HT1080 (cell line): ENCODE measurements at regions not wholly inside any gene's neighbourhood (a gene's known extent, or its start where the extent isn't known, plus 50 kb on each side); places are given as distances from the start of the nearest gene placed in this dataset.

Source experiments
- DNase-seq: peaks from one replicate; pipeline ENCODE4 v3.0.0-alpha.2; 2015; ENCODE audit warnings: low read depth

DNA sequence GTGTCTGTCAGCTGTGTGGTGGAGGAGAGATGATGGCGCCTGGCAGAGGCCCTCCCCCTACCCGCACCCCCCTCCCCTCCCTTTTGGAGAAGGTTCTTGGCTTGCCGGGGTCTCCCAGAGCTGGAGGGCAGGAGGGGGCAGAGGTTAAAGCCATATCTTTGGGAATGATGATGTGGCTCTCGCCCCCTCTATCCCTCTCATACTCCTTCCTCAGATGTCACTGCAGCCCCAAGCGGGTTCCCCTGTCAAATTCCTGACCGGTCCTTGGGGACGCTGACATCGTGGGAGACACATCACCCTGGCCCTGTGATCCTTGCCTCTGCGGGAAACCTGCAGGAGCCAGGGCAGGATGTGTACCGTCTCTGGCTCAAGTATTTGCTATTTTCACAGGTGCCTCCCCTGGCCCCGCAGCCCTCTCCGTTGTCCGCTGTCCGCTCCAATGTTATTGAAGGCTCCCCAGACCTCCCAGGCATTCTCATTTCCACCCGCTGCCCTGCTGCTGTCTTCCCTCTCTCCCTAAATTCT, 109.5 kb downstream of the FOXD1 start:
- no peak for DNase-seq

DNA sequence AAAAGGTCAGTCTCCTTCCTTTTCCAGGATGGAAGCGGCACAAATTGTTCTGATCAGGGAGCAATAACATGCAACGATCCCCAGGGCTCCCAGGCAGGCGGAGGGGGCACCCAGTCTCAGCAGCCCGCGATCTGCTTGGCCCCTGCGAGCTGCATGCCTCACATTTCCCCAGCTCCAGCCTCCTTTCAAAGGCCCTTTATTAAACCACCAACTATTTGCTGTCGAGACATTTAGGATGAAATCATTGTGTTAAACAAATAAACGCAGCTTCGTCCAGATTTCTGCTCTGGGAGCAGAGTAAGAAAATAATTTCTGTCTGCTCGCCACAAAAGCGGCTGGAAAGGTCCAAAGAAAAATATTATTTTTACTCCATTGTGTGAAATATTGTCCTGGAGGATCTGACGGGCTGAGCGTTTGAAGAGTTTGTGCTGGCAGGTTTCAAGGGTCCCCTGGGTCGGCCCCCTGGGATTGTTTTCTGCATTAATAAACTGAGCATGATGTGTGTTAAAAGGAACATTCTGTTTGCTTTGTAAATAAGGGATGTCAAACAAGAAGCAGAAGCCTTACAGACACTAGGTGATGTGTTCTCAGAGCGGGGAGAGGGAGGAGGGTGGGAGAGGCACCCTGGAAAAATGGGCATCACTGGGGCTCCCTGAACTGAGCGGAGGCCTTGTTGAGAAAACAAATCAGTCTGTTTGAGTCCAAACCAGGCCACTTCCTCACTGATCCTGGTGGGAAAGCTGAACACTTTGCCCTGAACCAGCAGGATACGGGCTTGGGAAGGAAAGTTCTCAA, 110.1 kb downstream of the FOXD1 start:
- no peak for DNase-seq

DNA sequence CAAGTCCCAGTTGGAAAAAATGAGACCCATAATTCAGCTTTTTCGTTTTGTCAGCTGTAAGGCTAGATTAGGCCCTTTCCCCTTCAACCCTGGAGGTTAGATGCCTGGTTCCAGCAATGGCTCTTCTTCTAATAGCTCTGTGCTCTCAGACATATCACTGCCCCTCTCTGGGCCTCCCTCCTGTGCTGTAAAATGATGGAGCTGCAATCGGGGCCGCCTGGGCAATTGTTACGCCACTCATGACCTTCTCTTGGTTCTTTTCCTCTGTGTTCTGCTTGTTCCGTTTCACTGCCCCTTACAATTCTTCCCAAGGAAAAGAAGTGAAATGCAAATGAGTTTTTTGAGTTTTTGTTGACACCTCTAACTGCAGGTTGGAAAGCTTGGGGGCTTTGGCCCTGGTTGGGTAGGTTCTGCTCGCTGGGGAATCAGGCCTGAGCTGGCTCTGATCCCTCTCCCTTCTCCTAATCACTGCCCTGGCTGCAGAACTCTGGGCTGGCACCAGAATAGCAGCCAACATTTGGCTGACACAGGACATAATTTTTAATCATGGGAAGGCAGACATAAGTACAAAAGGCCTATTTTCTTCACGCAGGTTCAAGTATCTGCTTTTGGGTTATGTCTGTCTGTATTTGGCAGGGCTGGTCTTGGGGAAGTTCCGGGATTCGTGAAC, 110.9 kb downstream of the FOXD1 start:
- no peak for DNase-seq

DNA sequence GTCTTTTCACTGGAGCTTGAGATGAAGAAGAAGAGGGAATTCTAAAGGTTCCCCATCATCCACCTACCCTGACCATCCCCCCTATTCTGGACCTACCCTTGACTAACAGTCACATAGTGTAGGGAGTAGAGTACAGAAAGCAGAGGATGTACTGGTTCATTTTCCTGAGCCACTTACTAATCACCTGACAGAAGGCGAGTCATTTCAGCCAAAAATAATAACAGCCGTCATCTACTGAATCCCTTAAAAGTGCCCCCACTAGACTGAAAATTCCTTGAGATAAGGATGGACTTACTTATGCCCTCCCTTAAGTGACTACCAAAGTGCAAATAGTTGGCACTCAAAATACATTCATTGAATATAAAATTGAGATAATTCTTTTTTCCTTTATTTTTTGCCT, 112.2 kb downstream of the FOXD1 start:
- peak; percentile 72 for DNase-seq

GRCh38 chr5:73333944-73334703, 114.5 kb downstream of the FOXD1 start:
- DNase-seq: no peak

DNA sequence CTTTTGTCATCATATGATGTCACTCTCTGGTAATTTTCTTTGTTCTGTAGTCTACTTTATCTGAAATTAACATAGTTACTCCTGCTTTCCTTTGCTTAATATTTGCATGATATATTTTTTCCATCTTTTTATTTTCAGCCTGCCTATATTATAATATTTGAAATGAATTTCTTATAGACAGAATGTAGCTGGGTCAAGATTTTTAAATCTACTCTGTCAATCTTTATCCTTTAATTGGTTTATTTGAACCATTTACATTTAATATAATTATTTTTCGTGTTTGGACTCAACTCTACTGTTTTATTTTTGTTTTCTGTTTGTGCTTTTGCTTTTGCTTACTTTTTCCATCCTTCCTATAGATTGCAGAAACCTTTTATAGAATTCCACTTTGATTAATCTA, 118.0 kb downstream of the FOXD1 start:
- no peak for DNase-seq

DNA sequence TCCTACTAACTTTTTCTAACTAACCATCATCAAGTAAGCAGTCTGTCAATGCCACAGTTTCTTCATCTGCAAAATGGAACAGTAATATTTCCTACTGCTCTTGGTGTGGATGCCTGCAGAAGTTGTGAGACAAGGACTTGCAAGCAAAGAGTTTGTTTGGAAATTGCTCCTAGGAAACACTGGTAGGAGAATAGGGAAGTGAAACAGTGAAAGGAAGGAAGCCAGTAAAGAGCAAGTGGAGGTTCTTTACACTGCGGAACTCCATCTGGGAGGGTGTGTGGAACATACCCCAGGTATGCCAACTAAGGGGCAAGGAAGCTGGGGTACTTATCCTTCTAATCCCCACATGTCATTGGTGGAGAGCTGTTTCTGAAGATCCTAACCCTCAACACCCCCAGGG, 119.9 kb downstream of the FOXD1 start:
- DNase-seq: no peak

- peak; percentile 91 for DNase-seq
Observed at GRCh38 chr5:73327908-73328455, 120.6 kb downstream of the FOXD1 start.

- DNase-seq: no peak
Observed at GRCh38 chr5:73325546-73325945, 123.0 kb downstream of the FOXD1 start.

DNA sequence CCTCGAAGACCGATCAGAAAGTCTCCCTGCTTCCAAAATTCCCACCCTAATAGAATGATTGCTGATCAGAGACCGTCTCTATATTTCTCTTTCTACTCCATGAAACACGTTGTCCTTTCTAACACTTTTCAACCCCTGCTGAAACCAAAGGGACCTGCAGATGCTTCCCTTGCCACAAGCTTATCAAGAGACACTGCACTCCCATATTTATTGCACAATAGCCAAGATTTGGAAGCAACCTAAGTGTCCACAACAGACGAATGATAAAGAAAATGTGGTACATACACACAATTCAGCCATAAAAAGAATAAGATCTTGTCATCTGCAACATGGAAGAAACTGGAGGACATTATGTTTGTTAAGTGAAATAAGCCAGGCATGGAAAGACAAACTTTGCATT, 125.1 kb downstream of the FOXD1 start:
- no peak for DNase-seq

DNA sequence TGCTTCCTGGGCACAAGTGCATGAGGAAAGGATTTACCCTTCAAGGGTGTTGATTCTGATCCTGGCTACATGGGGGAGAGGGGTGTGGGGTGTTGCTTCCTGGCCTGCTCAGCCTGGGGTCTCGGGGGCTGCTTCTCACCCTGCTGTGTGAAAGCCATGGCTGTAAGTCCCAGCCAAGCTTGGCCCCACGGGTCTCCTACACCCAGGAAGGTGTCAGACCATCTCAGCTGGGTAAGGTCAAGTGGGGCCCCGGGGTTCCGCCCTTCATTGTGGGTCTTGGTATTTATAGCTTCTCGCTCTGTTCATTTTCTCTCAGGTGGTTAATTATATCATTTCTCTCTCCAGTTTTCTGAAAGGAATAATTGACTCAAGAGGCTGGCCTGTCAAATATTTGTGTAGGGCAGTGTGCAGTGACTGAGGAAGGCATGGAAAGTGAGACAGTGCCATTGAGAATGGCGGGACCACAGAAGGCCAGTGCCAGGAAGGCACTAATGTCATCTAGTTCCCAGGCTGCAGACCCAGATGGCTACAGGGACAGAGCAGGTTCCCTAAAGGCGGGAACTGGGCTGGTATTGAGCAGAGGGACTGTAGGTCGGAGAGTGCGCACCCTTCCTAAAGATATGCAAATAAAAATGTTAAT, 126.0 kb downstream of the FOXD1 start:
- DNase-seq: no peak

DNA sequence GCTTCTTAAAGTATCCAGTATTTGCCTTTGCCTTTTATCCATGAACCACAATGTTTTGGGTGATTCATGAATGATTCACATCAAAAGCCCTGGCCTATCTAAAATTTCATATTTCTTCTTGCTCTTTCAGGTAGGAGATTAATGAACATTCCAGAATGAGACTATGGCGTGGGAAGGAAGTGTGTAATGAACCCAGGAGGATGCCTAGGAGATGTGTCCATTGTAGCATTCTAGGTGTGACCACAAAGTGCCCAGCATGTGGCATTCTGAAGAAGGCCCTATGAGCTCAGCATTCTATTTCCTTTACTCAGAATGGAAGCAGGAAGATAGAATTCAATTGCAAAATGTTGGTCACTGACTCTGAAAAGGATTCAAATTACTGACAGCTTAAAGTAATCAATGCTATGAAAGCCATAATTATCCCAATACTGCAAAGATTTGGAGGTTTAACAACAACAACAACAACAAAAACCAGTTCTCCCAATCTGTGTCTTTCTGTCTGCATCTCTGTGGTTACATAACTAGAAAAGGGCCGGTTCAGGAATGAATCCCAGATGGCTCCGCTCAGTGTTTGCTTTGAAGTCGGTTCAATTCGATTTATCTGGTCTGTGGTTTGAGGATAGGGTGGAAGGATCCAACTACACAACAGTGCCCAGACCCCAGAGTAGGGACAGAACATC, 126.7 kb downstream of the FOXD1 start:
- DNase-seq: peak; percentile 100

DNA sequence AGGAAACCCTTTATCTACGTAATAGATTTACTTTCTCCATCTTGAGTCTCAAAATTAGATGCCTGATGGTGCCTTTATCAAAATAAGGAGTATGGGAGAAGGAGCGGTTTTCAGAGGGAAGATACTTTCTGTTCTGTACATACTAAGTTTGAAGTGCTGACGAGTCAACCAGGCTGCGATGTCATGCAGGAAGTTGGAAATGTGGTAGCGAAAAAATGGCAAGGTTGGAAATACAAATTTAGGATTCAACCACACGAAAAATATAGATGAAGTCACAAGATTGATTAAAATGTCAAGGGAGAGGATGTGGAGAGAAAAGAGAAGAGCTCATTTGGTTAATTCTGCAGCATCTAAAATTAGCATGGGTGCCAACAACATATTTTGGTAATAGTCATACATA, 129.5 kb downstream of the FOXD1 start:
- DNase-seq: peak; percentile 31

DNA sequence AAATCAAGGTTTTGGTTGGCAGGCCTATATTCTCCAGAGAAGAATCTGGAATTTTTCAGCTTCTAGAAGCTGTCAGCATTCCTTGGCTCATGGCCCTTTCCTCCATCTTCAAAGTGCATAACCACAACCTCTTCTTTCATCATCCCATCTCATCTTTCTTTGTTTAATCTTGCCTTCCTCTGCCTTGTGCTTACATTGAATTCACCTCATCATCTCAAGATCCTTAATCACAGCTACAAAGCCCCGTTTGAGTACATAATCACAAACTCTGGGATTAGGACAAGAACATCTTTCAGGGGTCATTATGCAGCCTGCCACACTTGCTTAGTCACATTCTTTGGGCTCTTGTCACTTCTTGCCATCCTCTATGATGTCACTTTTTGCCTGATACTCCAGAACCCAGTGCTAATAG, 130.3 kb downstream of the FOXD1 start:
- peak; percentile 68 for DNase-seq

GRCh38 chr5:73317523-73317922, 131.1 kb downstream of the FOXD1 start:
- DNase-seq: no peak

DNA sequence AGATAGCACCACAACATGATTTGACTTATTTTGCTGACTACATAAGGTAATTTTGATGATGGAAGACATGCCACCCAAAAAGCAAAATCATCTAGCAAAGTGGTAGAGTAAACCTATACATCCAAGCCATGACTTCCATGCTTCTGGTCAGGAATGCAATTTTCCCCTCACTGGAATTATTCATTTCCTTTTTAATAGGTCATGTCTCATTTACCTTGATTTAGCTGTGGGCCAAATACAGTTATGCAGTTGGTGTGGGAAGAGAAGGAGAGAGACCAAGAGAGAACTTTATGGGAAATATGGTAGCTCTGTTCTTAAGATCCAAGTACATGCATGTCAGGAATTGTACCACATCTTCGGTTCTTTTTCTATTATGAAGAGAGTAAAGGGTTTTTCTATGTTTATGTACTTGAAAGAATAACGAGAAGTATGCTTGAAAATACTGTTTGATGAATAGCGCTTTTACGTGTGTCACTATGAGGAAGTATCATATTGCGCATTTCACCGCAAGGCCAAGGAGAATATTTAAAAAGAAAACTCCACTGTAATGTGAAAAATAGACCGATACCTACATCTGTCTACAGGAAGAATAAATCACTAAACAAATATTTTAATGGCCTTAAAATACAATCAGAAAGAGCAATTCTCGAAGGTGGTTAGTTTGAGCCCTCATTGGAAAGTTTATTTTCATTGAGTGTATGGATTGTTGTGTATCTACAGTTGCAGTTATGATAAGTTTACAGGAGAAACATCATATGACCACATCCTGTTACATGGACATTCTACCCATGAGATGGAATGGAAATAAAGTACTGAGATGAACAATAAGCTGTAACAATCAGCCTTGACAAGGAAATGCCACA, 134.0 kb downstream of the FOXD1 start:
- DNase-seq: peak; percentile 89

- no peak for DNase-seq
Observed at GRCh38 chr5:73312872-73313510, 135.6 kb downstream of the FOXD1 start.

DNA sequence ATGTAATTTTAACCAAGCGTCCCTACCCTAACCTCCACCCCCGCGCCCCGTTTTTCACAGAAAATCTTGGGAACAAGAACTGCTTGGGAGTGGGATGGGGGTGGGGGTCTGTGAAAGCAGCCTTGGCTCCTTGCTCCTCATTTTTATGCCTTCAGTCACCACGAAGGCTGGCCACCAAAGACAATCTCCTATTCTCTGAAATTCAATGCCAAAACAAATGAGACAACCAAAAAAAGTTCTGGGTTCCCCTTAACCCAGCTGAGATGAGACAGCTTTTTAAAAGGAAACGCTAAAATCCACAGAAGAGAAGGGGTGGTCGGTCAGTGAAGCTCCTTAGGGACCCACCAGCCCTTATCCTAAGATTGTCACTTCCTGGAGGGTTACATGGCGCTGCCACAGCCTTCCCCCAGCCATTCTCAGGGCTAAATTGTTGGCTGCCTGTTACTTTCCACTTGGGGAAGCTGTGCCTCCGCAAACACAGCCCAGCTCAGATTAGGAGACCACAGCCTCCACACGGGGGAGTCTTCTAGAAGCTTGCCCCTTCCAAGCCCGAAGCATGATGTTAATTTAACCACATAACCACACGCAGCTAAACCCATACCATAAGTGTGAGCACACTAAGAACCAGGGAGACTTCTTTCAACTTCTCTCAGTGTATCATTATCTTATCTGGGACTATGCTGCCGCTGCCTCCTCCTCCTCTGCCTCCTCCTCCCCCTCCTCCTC, 136.3 kb downstream of the FOXD1 start:
- peak; percentile 97 for DNase-seq
